IMR-90 (cell line): ENCODE measurements at regions not wholly inside any gene's neighbourhood (a gene's known extent, or its start where the extent isn't known, plus 50 kb on each side); places are given as distances from the start of the nearest gene placed in this dataset.

ENCODE experiments used
- POLR2A ChIP-seq: IDR thresholded peaks from 2 replicates; pipeline ENCODE4 v1.6.1; 2012; ENCODE audit warnings: mild to moderate bottlenecking, low read depth, low read length
- RCOR1 ChIP-seq: IDR thresholded peaks from 2 replicates; pipeline ENCODE4 v1.6.1; 2012; ENCODE audit warnings: mild to moderate bottlenecking, low read length, improper control_type of control experiment; ENCODE audit not compliant: insufficient replicate concordance
- TF ChIP-seq, protein P1 (sequence below): conservative IDR thresholded peaks from 2 replicates; pipeline ENCODE4 v1.5.1; 2012; ENCODE audit warnings: mild to moderate bottlenecking, low read depth, low read length, improper control_type of control experiment

DNA sequence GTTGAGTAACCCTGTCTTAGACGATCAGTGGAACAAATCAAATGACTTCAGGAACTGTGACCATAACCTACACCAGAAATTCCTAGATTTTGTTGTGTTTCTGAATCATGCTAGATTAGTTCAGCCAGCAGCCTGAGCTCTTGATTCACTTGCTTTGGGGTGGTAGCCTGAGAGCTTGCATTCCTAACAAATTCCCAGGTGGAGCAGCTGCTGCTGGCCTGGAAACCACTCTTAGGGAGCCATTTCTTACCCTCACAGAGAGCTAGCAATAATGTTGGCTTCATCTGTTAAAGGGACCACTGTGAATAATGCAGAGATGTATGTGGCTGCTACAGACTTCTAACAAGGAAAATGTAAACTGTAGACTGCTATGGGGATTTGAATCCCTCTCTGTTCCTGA is 388.1 kb upstream of the PRR20A start:
- TF ChIP-seq RCOR1 = no peak
- TF ChIP-seq, protein P1, sequence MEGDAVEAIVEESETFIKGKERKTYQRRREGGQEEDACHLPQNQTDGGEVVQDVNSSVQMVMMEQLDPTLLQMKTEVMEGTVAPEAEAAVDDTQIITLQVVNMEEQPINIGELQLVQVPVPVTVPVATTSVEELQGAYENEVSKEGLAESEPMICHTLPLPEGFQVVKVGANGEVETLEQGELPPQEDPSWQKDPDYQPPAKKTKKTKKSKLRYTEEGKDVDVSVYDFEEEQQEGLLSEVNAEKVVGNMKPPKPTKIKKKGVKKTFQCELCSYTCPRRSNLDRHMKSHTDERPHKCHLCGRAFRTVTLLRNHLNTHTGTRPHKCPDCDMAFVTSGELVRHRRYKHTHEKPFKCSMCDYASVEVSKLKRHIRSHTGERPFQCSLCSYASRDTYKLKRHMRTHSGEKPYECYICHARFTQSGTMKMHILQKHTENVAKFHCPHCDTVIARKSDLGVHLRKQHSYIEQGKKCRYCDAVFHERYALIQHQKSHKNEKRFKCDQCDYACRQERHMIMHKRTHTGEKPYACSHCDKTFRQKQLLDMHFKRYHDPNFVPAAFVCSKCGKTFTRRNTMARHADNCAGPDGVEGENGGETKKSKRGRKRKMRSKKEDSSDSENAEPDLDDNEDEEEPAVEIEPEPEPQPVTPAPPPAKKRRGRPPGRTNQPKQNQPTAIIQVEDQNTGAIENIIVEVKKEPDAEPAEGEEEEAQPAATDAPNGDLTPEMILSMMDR = no peak
- no peak for TF ChIP-seq POLR2A
